SH-SY5Y (cell line): ENCODE measurements at regions not wholly inside any gene's neighbourhood (a gene's known extent, or its start where the extent isn't known, plus 50 kb on each side); places are given as distances from the start of the nearest gene placed in this dataset.

ENCODE experiments used
- GATA2 ChIP-seq: IDR thresholded peaks from 2 replicates; pipeline ENCODE4 v1.6.1; 2011; ENCODE audit warnings: mild to moderate bottlenecking, low read depth, low read length
- GATA3 ChIP-seq: IDR thresholded peaks from 2 replicates; pipeline ENCODE4 v1.6.1; 2011; ENCODE audit warnings: low read depth, mild to moderate bottlenecking, low read length, moderate library complexity

DNA sequence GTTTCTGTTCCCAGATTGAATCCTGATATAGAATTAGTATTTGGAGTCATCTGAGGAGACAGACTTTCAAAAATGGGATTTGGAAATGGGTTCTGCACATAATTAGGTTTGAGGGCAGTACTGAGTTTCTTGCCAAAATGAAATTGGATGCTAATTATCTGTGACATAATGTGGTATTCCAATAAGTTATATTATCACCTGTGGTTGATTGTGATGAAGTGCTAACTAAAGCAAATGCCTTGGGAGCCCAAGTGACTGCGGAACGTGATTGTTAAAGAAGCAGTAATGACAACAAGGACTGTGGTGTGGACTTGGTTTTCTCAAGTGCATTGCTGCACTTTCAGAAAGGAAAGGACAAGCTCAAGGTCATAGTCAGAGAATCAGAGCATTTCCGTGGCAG, 337.0 kb downstream of the IPO8 start:
- no peak for TF ChIP-seq GATA2
- no peak for TF ChIP-seq GATA3
